ENCODE measurements at regions not wholly inside any gene's neighbourhood (a gene's known extent, or its start where the extent isn't known, plus 50 kb on each side); places are given as distances from the start of the nearest gene placed in this dataset.

DNA sequence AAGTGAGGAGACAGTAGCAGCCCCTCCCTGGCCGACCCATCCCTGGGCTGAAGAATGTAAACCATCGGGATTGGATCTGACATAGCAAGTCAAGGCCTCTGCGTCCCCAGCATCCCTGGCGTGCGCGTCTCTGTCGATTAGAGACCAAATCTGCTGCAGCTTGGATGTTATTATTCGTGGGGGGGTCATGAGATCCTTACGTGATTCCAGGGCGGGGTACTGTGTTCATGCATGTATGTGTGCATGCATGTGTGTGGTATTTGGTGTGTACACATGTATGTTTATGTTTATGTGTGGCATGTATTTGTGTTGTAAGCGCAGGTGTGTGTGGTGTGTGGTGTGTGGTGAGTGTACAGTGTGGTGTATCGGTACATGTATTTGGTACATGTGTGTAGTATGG is 741.8 kb upstream of the SALL3 start:
- intact Hi-C loops (cut with DNase I) = no loop called here
- Histone ChIP-seq H3K36me3 (no peaks in the 10 kb centered on the region), H3K9me3 (peaks cover 0 to 2% of the 10 kb centered on the region in 2 donors), H3K27ac (no peak overlapping the region), H3K27me3 (no peaks in the 10 kb centered on the region), H3K4me1 (peaks cover 0 to 6% of the 10 kb centered on the region in 2 donors), H3K4me3 (no peak overlapping the region)
- TF ChIP-seq, protein P1, sequence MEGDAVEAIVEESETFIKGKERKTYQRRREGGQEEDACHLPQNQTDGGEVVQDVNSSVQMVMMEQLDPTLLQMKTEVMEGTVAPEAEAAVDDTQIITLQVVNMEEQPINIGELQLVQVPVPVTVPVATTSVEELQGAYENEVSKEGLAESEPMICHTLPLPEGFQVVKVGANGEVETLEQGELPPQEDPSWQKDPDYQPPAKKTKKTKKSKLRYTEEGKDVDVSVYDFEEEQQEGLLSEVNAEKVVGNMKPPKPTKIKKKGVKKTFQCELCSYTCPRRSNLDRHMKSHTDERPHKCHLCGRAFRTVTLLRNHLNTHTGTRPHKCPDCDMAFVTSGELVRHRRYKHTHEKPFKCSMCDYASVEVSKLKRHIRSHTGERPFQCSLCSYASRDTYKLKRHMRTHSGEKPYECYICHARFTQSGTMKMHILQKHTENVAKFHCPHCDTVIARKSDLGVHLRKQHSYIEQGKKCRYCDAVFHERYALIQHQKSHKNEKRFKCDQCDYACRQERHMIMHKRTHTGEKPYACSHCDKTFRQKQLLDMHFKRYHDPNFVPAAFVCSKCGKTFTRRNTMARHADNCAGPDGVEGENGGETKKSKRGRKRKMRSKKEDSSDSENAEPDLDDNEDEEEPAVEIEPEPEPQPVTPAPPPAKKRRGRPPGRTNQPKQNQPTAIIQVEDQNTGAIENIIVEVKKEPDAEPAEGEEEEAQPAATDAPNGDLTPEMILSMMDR (IDR thresholded peaks at IDR 0.05) = no peak
- ATAC-seq (no peak), DNase-seq (no peak)

DNA sequence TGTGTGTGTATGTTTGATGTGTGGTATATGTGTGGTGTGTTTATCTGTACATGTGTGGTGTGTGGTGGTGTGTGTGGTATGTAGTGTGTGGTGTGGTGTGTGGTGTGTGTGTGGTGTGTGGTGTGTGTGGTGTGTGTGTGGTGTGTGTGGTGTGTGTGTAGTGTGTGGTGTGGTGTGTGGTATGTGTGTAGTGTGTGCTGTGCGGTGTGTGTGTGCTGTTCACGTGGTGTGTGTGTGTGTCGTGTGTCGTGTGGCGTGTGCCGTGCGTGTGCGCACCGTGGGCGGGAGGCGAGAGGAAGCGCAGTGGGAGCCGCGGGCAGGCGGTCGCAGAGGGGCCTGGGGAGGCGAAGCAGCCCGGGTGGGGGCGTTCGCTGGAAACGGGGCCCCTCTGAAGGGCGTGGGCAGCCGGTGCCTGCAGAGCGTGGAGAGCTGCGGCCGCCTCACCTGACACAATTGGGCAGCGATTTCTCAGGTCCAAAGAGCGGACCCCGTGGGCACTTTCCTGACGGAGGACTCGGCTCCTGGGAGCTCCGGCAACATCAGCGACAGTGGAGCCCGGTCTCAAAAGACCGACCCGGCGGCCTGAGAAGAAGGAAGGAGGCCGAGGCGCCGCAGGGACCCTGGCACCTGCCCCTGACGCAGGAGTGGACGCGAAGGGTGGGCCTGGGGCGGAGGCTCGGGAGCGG is 741.1 kb upstream of the SALL3 start:
- H3K36me3 ChIP-seq = no peaks in the 10 kb centered on the region
- ATAC-seq = no peak
- no peaks in the 10 kb centered on the region for H3K27me3 ChIP-seq
- H3K4me3 ChIP-seq = no peak overlapping the region
- H3K27ac ChIP-seq = no peak overlapping the region
- intact Hi-C loops (cut with DNase I) = no loop called here
- H3K4me1 ChIP-seq = peaks cover 0 to 6% of the 10 kb centered on the region in 2 donors
- TF ChIP-seq, protein P1 (IDR thresholded peaks at IDR 0.05) = no peak
- no peak for DNase-seq
- peaks cover 0 to 2% of the 10 kb centered on the region in 2 donors for H3K9me3 ChIP-seq

GRCh38 chr18:78239090-78239457 is 740.5 kb upstream of the SALL3 start:
- Histone ChIP-seq H3K27me3 (no peaks in the 10 kb centered on the region), H3K4me3 (no peak overlapping the region), H3K27ac (no peak overlapping the region), H3K36me3 (no peaks in the 10 kb centered on the region), H3K4me1 (peaks cover 0 to 6% of the 10 kb centered on the region in 2 donors), H3K9me3 (peaks cover 0 to 2% of the 10 kb centered on the region in 2 donors)
- DNase-seq (no peak), ATAC-seq (no peak)
- intact Hi-C loops (cut with DNase I) = no loop called here
- TF ChIP-seq, protein P1 (IDR thresholded peaks at IDR 0.05) = no peak

GRCh38 chr18:78240101-78240500 is 739.5 kb upstream of the SALL3 start:
- no peak for ATAC-seq
- intact Hi-C loops (cut with DNase I) = no loop called here

GRCh38 chr18:78240627-78241252 is 738.9 kb upstream of the SALL3 start:
- Histone ChIP-seq H3K36me3 (no peaks in the 10 kb centered on the region), H3K9me3 (peaks cover 0 to 2% of the 10 kb centered on the region in 2 donors), H3K4me1 (peaks cover 0 to 6% of the 10 kb centered on the region in 2 donors), H3K27ac (no peak overlapping the region), H3K4me3 (no peak overlapping the region), H3K27me3 (no peaks in the 10 kb centered on the region)
- DNase-seq (no peak), ATAC-seq (no peak)
- intact Hi-C loops (cut with DNase I) = no loop called here
- TF ChIP-seq, protein P1 (IDR thresholded peaks at IDR 0.05) = no peak

More at GRCh38 chr18:78240101-78240500, 739.5 kb upstream of the SALL3 start:
- peaks cover 0 to 6% of the 10 kb centered on the region in 2 donors for H3K4me1 ChIP-seq
- H3K9me3 ChIP-seq = peaks cover 0 to 2% of the 10 kb centered on the region in 2 donors
- no peak for DNase-seq
- H3K36me3 ChIP-seq = no peaks in the 10 kb centered on the region
- H3K27ac ChIP-seq = no peak overlapping the region
- TF ChIP-seq, protein P1 (IDR thresholded peaks at IDR 0.05) = no peak
- H3K27me3 ChIP-seq = no peaks in the 10 kb centered on the region
- no peak overlapping the region for H3K4me3 ChIP-seq

All from left lung (tissue), 4 donors.